GM12874 (cell line): ENCODE measurements at regions not wholly inside any gene's neighbourhood (a gene's known extent, or its start where the extent isn't known, plus 50 kb on each side); places are given as distances from the start of the nearest gene placed in this dataset.

Experiments
- CTCF ChIP-seq: IDR thresholded peaks from 2 replicates; pipeline ENCODE4 v1.5.1; 2011; ENCODE audit warnings: low read depth, mild to moderate bottlenecking, control low read depth, low read length, moderate library complexity; ENCODE audit not compliant: insufficient read depth

DNA sequence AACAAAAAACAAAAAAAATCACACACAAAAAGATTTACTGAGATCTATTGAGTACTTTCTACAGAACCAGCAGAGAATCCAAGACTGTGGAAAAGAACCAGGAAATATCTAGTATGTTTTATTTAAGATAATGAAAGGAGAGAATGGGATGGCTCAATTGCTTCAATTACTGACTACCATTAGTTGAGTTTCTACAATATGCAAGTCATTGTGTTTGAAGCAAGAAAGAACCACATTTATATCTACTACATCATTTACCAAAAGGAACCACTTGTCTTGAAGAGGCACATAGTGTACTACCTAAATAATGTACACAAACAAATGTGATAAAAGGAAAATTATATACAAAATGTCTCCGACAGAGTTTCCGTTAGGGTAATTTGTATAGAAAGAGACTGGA, 325.9 kb upstream of the TNC start:
- TF ChIP-seq CTCF = no peak

DNA sequence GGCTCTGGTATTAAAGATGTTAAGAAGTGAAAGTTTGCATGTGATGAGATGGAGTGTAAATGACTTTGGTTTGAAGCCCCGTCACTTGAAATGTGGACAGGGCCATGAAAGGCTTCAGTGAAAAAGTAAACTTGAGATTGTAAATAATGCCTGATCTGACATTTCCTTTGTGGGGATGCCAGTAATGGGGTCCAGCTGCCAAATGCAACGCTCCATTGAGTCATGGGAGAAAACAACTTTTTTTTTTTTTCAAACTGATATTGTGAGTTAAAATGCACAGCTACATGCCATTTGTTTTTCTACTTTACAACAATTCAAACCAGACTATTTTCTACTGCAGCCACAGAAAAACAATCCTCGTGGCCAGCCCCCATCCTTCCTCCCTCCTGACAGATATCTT, 327.0 kb upstream of the TNC start:
- TF ChIP-seq CTCF = no peak

- no peak for TF ChIP-seq CTCF
Observed at GRCh38 chr9:115445655-115446054, 327.7 kb upstream of the TNC start.

DNA sequence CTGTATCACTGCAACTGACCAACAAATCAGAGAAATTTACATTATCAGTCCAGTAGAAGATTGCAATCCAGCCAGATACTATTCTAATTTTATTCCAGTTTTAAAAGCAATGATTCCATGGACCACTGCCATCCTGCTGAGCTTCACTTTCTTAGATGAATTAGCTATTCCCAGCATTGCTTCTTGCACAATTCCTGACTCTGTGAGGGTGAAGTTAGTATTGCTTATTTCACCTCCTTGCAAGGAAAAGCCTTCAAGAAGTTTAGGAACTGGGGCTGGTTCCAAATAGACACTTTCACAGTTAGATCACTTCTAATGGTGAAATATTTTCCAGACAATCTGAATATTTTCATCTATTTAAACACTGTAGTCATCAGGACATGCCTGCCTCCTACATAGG, 338.6 kb upstream of the TNC start:
- TF ChIP-seq CTCF = no peak

DNA sequence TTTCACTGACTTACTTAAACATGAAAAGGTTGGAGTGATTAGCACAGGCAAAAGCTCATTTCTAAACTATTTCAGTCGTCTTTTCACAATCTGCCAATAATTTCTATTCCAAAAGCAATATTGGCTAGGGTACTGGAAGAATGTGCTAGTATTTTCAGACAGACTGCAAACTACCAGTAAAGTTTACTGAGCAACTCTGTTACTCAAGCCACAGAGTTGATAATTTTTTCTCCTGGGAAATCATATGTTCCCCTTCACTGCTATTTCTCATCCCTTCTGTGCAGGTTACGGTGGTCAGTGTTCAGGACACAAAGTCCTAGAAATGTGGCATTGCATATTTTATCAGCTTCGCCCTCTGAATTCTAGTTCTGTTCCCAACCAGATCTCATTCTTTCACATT, 343.3 kb upstream of the TNC start:
- TF ChIP-seq CTCF = no peak

GRCh38 chr9:115462623-115463022, 344.7 kb upstream of the TNC start:
- TF ChIP-seq CTCF = no peak

DNA sequence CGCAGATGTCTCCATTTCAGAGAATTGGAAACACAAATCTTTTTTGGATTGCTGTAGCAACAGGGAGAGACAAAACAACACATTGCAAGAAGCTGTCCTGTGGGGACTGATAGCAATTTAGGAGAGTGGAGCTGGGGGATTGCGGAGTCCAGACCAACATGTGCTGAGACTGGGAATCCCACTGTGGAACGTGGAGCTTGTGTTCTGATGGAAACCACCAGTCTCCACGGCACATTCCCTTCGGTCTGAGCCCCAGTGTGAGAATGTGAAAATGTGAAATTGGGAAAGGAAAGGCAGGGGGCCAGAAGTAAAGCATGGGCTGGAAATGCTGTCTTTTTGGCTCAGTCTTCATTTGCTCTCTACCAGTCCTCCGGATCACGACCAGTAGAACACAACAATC, 348.8 kb upstream of the TNC start:
- TF ChIP-seq CTCF = no peak

- no peak for TF ChIP-seq CTCF
Observed at GRCh38 chr9:115469841-115470240, 351.9 kb upstream of the TNC start.
